ENCODE measurements at regions not wholly inside any gene's neighbourhood (a gene's known extent, or its start where the extent isn't known, plus 50 kb on each side); places are given as distances from the start of the nearest gene placed in this dataset.
"Not testable (repeated sequence)": the region's sequence is repeated elsewhere in the genome, so short reads cannot be mapped to it uniquely, and the experiment has no call there.

GRCh38 chr12:108421082-108421481 is 82.0 kb upstream of the CMKLR1 start:
- not testable (repeated sequence) for TF ChIP-seq CTCF (IDR thresholded peaks at IDR 0.05); REST (IDR thresholded peaks at IDR 0.05; ENCODE audit: insufficient read depth in 1 of 2, low read depth in 2 of 2, low read length in 1 of 2); POLR2AphosphoS5 (IDR thresholded peaks at IDR 0.05; ENCODE audit: low read depth, low read length)
